Type B pancreatic cell (in vitro differentiated cells): ENCODE measurements at regions not wholly inside any gene's neighbourhood (a gene's known extent, or its start where the extent isn't known, plus 50 kb on each side); places are given as distances from the start of the nearest gene placed in this dataset.

ENCODE experiments used
- DNase-seq: peaks from one replicate; pipeline ENCODE4 v3.0.0; 2021; ENCODE audit warnings: mixed read lengths; ENCODE audit not compliant: unreplicated experiment; ENCODE audit errors: extremely low spot score
- H3K27ac Mint-ChIP-seq: 2 replicates; pipeline ENCODE4 v1.8.0; 2021; ENCODE audit warnings: mild to moderate bottlenecking, mixed read lengths
- H3K27me3 Mint-ChIP-seq: 2 replicates; pipeline ENCODE4 v1.8.0; 2021; ENCODE audit warnings: mixed read lengths
- H3K36me3 Mint-ChIP-seq: 2 replicates; pipeline ENCODE4 v1.8.0; 2021; ENCODE audit warnings: mixed read lengths
- H3K4me1 Mint-ChIP-seq: one replicate; pipeline ENCODE4 v1.8.0; 2021; ENCODE audit warnings: mixed read lengths; ENCODE audit not compliant: unreplicated experiment
- H3K4me3 Mint-ChIP-seq: 2 replicates; pipeline ENCODE4 v1.8.0; 2021; ENCODE audit warnings: mild to moderate bottlenecking, mixed read lengths
- H3K9me3 Mint-ChIP-seq: 2 replicates; pipeline ENCODE4 v1.8.0; 2021; ENCODE audit warnings: mixed read lengths
- TF ChIP-seq, protein P1 (sequence below): fragments of 200-600 bp; sonication (generic); conservative IDR thresholded peaks from 2 replicates; pipeline ENCODE4 v1.5.0; 2021; ENCODE audit warnings: antibody characterized with exemption, mild to moderate bottlenecking

DNA sequence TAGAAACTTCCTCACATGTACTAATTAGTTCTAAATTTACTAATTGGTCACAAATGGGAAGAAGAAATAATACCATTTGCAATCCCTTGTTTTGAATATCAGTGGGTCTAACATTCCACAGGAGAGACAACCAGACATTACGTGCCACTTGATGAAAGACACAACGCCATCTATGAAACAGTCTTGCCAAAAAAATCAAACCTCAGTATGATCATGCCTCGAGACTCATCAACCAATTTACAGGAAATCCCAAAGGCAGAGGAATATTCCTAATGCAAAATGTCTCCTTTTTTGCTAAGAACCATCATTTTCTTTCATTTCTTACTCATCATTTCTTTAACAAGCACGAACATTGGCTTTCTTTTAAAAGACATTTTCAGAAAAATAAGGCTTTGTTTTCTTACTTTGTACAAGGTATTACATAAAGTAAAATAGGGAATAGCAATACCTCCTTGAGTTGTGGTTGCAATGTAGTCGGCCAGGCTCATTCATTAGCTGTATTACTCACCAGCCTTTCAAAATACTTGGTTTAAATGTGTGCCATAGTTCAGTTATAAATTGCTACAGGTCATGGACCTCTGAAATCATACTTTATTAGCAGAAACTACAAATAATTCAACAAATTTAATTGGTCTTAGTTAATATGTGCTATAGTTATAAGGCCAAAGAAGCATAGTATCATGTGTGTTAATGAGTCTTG is 436.2 kb upstream of the FLRT2 start:
- Mint-ChIP-seq H3K27me3 (no peaks in the 10 kb centered on the region), H3K9me3 (no peaks in the 10 kb centered on the region), H3K27ac (no peak overlapping the region), H3K4me1 (no peaks in the 10 kb centered on the region), H3K4me3 (no peak overlapping the region), H3K36me3 (no peaks in the 10 kb centered on the region)
- DNase-seq = no peak
- TF ChIP-seq, protein P1, sequence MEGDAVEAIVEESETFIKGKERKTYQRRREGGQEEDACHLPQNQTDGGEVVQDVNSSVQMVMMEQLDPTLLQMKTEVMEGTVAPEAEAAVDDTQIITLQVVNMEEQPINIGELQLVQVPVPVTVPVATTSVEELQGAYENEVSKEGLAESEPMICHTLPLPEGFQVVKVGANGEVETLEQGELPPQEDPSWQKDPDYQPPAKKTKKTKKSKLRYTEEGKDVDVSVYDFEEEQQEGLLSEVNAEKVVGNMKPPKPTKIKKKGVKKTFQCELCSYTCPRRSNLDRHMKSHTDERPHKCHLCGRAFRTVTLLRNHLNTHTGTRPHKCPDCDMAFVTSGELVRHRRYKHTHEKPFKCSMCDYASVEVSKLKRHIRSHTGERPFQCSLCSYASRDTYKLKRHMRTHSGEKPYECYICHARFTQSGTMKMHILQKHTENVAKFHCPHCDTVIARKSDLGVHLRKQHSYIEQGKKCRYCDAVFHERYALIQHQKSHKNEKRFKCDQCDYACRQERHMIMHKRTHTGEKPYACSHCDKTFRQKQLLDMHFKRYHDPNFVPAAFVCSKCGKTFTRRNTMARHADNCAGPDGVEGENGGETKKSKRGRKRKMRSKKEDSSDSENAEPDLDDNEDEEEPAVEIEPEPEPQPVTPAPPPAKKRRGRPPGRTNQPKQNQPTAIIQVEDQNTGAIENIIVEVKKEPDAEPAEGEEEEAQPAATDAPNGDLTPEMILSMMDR = no peak

DNA sequence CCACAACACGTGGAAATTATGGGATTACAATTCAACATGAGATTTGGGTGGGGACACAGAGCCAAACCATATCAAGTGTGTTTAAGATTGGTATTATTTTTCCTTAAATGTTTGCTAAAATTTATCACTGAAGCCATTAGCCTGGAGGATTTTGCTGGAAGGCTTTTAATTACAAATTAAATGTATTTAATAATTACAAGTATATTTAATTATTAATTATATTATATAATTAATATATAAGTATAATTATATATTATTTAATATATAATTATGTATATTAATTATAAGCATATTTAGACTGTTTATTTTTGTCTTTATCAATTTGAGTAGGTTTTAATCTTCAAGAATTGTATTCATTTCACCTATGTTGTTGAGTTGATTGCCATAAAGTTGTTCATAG is 427.4 kb upstream of the FLRT2 start:
- no peak for DNase-seq
- TF ChIP-seq, protein P1 = no peak
- Mint-ChIP-seq H3K36me3 (no peaks in the 10 kb centered on the region), H3K27ac (no peak overlapping the region), H3K4me3 (no peak overlapping the region), H3K4me1 (no peaks in the 10 kb centered on the region), H3K9me3 (no peaks in the 10 kb centered on the region), H3K27me3 (no peaks in the 10 kb centered on the region)

DNA sequence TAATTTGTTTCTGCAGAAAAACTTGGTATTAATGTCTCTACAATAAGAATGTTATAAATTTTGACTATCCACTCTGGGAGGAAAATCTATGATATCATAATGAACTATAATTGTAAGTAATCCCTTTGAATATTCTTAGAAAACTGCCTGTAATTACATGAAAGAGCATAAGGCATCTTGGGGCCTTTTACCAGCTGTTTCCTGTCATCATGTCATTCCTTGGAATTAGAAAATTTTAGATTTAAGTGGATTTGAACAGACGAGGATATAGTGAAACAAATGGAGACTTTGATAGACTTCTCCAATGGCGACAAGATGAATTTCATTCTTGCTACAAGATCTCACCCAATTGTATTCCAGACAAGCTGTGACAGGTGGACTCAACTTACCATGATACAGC is 423.4 kb upstream of the FLRT2 start:
- Mint-ChIP-seq H3K27ac (no peak overlapping the region), H3K27me3 (no peaks in the 10 kb centered on the region), H3K9me3 (peaks cover 2% of the 10 kb centered on the region), H3K36me3 (no peaks in the 10 kb centered on the region), H3K4me1 (no peaks in the 10 kb centered on the region), H3K4me3 (no peak overlapping the region)
- TF ChIP-seq, protein P1 = no peak
- no peak for DNase-seq

DNA sequence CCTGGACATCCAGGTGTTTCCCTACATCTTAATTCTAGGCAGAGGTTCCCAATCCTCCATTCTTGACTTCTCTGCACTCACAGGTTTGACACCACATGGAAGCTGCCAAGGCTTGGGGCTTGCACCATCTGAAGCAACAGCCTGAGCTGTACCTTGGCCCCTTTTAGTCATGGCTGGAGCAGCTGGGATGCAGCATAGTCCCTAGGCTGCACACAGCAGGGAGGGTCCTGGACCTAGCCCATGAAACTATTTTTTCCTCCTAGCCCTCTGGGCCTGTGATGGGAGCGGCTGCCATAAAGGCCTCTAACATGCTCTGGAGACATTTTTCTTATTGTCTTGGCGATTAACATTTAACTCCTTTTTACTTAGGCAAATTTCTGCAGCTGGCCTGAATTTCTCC is 417.2 kb upstream of the FLRT2 start:
- Mint-ChIP-seq H3K36me3 (no peaks in the 10 kb centered on the region), H3K4me1 (peaks cover 8% of the 10 kb centered on the region), H3K27ac (no peak overlapping the region), H3K4me3 (no peak overlapping the region), H3K27me3 (no peaks in the 10 kb centered on the region), H3K9me3 (peaks cover 16% of the 10 kb centered on the region)
- TF ChIP-seq, protein P1 = no peak
- DNase-seq = no peak

DNA sequence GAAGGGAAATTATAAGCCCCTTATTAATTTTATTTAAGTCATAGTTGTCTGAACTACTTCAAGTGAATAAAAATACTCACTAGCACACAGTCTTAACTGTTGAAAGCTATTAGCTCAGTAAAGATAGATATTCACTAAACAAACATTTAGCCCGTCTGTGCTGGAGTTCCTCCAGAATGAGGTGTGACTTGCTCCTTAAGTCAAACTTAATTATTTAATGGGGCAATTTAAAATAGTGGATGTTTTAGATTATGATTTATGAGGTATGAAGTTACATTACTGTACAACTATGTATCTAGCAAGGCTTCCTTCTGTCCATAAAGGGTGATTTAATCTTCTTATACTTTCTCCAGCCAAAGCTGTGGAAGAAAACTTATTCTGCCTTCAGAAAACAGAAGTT is 414.0 kb upstream of the FLRT2 start:
- no peak for DNase-seq
- peaks cover 21% of the 10 kb centered on the region for H3K9me3 Mint-ChIP-seq
- TF ChIP-seq, protein P1 = no peak
- H3K36me3 Mint-ChIP-seq = no peaks in the 10 kb centered on the region
- no peak overlapping the region for H3K27ac Mint-ChIP-seq
- no peak overlapping the region for H3K4me3 Mint-ChIP-seq
- H3K27me3 Mint-ChIP-seq = peaks cover 4% of the 10 kb centered on the region
- peaks cover 8% of the 10 kb centered on the region for H3K4me1 Mint-ChIP-seq
